ENCODE measurements at regions not wholly inside any gene's neighbourhood (a gene's known extent, or its start where the extent isn't known, plus 50 kb on each side); places are given as distances from the start of the nearest gene placed in this dataset.

DNA sequence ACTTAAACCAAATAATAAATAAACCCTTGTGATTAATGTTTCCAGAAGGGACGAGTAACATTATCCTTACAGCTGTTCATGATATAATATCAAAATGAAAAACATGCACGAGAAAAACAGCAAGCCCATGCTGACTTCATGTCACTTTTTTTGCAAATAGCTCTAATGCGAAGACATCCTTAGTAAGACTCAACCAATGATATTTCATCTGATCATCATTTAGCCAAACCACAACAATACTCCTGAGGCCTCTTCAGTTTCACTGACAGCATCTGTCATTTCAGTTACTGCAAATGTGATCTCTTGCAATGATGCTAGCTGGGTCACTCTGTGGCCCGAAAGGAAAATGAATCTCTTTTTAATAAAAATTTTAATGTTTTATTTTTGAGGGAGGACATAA lies 74.0 kb downstream of the POLR2M start:
- TF ChIP-seq, protein P1, sequence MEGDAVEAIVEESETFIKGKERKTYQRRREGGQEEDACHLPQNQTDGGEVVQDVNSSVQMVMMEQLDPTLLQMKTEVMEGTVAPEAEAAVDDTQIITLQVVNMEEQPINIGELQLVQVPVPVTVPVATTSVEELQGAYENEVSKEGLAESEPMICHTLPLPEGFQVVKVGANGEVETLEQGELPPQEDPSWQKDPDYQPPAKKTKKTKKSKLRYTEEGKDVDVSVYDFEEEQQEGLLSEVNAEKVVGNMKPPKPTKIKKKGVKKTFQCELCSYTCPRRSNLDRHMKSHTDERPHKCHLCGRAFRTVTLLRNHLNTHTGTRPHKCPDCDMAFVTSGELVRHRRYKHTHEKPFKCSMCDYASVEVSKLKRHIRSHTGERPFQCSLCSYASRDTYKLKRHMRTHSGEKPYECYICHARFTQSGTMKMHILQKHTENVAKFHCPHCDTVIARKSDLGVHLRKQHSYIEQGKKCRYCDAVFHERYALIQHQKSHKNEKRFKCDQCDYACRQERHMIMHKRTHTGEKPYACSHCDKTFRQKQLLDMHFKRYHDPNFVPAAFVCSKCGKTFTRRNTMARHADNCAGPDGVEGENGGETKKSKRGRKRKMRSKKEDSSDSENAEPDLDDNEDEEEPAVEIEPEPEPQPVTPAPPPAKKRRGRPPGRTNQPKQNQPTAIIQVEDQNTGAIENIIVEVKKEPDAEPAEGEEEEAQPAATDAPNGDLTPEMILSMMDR (conservative IDR thresholded peaks at IDR 0.05 in 1 of 2, IDR thresholded peaks at IDR 0.05 in 1 of 2; ENCODE audit: low read depth in 1 of 2, low read length in 2 of 2) = no peak
- no peak for TF ChIP-seq EZH2 (IDR thresholded peaks at IDR 0.05; ENCODE audit: low read length, missing control alignments)
